ENCODE measurements at regions not wholly inside any gene's neighbourhood (a gene's known extent, or its start where the extent isn't known, plus 50 kb on each side); places are given as distances from the start of the nearest gene placed in this dataset.

DNA sequence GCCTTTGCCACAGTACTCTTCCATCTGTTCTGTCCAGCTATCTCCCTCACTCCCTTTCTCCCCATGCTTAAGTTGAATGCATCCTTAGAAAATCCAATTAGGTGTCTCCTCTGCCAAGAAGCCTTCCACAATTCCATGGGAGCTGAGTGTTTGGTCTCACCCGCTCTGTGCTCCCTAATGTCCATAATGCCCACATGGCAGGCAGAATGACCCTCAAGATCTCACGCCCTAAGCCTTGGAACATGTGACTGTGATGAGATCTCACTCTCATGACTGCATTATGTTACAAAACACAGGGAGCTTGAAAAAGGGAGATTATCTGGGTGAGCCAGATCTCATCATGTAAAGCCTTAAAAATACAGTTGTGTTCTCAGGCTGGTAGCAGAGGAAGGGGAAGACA is 229.4 kb downstream of the OMA1 start:
- no peaks in the 10 kb centered on the region for H3K4me1 ChIP-seq (ENCODE audit: insufficient read depth, low read length)

DNA sequence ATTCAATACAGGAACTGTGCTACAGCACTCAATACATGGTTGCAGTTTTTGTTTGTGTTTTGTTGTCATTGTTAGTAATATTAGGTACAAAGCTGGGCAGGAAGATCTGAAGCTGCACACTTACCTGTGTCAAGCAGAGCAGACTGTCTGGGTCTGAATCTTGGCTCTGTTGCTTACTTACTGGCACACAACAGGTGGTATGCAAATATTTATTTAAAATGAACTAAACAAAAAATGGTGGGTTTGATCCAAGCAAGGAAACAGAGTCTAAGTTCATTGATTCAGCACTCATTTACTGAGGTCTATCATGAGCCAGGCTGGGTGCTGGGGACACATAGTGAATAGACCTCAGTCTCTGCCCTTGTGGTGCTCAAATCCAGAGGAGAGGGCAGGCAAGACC is 230.4 kb downstream of the OMA1 start:
- Histone ChIP-seq H3K4me1 (ENCODE audit: insufficient read depth, low read length) (no peaks in the 10 kb centered on the region), H3K27ac (ENCODE audit: low read depth, low read length) (no peak overlapping the region), H3K36me3 (ENCODE audit: insufficient read depth, low read length) (no peaks in the 10 kb centered on the region), H4K20me1 (ENCODE audit: insufficient read depth, low read length) (no peaks in the 10 kb centered on the region), H3K27me3 (ENCODE audit: insufficient read depth, low read length) (no peaks in the 10 kb centered on the region), H3K79me2 (ENCODE audit: insufficient read depth, low read length) (no peaks in the 10 kb centered on the region), H2AFZ (ENCODE audit: low read length) (no peak overlapping the region), H3K9me3 (ENCODE audit: low read depth, low read length) (no peaks in the 10 kb centered on the region), H3K4me2 (ENCODE audit: insufficient read depth, low read length) (no peak overlapping the region), H3K4me3 (ENCODE audit: insufficient read depth, low read length) (no peak overlapping the region)
- TF ChIP-seq, protein P1, sequence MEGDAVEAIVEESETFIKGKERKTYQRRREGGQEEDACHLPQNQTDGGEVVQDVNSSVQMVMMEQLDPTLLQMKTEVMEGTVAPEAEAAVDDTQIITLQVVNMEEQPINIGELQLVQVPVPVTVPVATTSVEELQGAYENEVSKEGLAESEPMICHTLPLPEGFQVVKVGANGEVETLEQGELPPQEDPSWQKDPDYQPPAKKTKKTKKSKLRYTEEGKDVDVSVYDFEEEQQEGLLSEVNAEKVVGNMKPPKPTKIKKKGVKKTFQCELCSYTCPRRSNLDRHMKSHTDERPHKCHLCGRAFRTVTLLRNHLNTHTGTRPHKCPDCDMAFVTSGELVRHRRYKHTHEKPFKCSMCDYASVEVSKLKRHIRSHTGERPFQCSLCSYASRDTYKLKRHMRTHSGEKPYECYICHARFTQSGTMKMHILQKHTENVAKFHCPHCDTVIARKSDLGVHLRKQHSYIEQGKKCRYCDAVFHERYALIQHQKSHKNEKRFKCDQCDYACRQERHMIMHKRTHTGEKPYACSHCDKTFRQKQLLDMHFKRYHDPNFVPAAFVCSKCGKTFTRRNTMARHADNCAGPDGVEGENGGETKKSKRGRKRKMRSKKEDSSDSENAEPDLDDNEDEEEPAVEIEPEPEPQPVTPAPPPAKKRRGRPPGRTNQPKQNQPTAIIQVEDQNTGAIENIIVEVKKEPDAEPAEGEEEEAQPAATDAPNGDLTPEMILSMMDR (IDR thresholded peaks at IDR 0.05; ENCODE audit: extremely low read depth, low read depth, low read length), result no peak
- DNase-seq (ENCODE audit: insufficient read length, low spot score, missing footprints), result no peak

More for the DNA sequence above, 229.4 kb downstream of the OMA1 start:
- H4K20me1 ChIP-seq (ENCODE audit: insufficient read depth, low read length), result no peaks in the 10 kb centered on the region
- no peak overlapping the region for H3K4me3 ChIP-seq (ENCODE audit: insufficient read depth, low read length)
- H3K9me3 ChIP-seq (ENCODE audit: low read depth, low read length), result no peaks in the 10 kb centered on the region
- H2AFZ ChIP-seq (ENCODE audit: low read length), result no peak overlapping the region
- H3K27me3 ChIP-seq (ENCODE audit: insufficient read depth, low read length), result no peaks in the 10 kb centered on the region
- DNase-seq (ENCODE audit: insufficient read length, low spot score, missing footprints), result no peak
- TF ChIP-seq, protein P1 (IDR thresholded peaks at IDR 0.05; ENCODE audit: extremely low read depth, low read depth, low read length), result no peak
- no peak overlapping the region for H3K27ac ChIP-seq (ENCODE audit: low read depth, low read length)
- no peaks in the 10 kb centered on the region for H3K36me3 ChIP-seq (ENCODE audit: insufficient read depth, low read length)
- H3K4me2 ChIP-seq (ENCODE audit: insufficient read depth, low read length), result no peak overlapping the region
- H3K79me2 ChIP-seq (ENCODE audit: insufficient read depth, low read length), result no peaks in the 10 kb centered on the region

DNA sequence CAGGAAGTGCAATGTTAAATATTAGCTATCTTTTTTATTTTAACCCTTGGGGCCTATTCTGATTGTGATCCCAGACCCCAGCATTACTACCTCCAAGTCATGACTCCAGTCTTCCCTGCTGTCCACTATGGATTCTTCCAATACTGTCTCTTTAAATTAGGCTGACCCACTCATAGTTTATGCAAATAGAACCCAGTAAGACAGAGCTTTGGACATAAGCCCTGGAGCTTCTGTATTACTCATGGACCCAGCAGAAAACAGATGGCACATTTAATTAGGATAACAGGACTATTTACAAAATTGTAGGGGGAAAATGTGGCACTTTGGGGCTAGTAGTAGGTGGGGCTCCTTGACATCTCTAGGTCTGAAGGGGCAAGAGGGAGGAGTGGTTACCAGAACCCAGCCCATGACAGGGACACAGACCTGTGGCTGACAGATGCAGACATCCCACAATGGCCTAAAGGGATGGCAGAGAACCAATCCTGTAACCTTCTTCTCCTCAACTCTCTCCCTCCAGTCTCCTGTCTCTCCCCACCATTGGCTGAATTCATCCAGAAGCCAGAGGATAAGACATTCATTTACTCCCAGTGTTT is 233.5 kb downstream of the OMA1 start:
- Histone ChIP-seq H3K4me1 (ENCODE audit: insufficient read depth, low read length) (no peaks in the 10 kb centered on the region), H3K4me3 (ENCODE audit: insufficient read depth, low read length) (no peak overlapping the region), H3K27ac (ENCODE audit: low read depth, low read length) (no peak overlapping the region), H3K4me2 (ENCODE audit: insufficient read depth, low read length) (no peak overlapping the region), H3K79me2 (ENCODE audit: insufficient read depth, low read length) (no peaks in the 10 kb centered on the region), H2AFZ (ENCODE audit: low read length) (no peak overlapping the region), H4K20me1 (ENCODE audit: insufficient read depth, low read length) (no peaks in the 10 kb centered on the region), H3K36me3 (ENCODE audit: insufficient read depth, low read length) (no peaks in the 10 kb centered on the region), H3K27me3 (ENCODE audit: insufficient read depth, low read length) (no peaks in the 10 kb centered on the region), H3K9me3 (ENCODE audit: low read depth, low read length) (no peaks in the 10 kb centered on the region)
- no peak for DNase-seq (ENCODE audit: insufficient read length, low spot score, missing footprints)
- TF ChIP-seq, protein P1 (IDR thresholded peaks at IDR 0.05; ENCODE audit: extremely low read depth, low read depth, low read length), result no peak

DNA sequence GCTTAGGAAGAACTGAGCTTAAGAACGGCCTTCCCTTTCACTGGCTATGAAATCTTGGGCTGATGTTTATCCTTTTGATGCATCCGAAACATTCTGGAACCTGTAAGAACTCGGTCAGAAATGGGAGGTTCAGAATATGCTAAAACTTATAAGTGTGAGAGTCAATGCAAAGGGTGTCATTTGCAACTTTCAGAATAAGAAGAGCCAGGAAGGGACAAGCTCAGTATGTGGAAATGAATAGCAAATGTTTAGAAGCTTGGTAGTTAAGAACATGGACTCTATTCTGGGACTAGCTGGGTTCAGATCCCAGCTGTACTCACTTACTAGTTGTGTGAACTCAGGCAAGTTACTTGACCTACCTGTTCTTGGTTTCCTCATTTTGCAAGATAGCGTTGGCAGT is 234.1 kb downstream of the OMA1 start:
- TF ChIP-seq, protein P1 (IDR thresholded peaks at IDR 0.05; ENCODE audit: extremely low read depth, low read depth, low read length), result no peak
- no peaks in the 10 kb centered on the region for H4K20me1 ChIP-seq (ENCODE audit: insufficient read depth, low read length)
- no peak overlapping the region for H3K27ac ChIP-seq (ENCODE audit: low read depth, low read length)
- H3K4me1 ChIP-seq (ENCODE audit: insufficient read depth, low read length), result no peaks in the 10 kb centered on the region
- H3K9me3 ChIP-seq (ENCODE audit: low read depth, low read length), result no peaks in the 10 kb centered on the region
- H3K36me3 ChIP-seq (ENCODE audit: insufficient read depth, low read length), result no peaks in the 10 kb centered on the region
- no peak overlapping the region for H3K4me2 ChIP-seq (ENCODE audit: insufficient read depth, low read length)
- H3K27me3 ChIP-seq (ENCODE audit: insufficient read depth, low read length), result no peaks in the 10 kb centered on the region
- no peak overlapping the region for H3K4me3 ChIP-seq (ENCODE audit: insufficient read depth, low read length)
- no peak overlapping the region for H2AFZ ChIP-seq (ENCODE audit: low read length)
- DNase-seq (ENCODE audit: insufficient read length, low spot score, missing footprints), result no peak
- H3K79me2 ChIP-seq (ENCODE audit: insufficient read depth, low read length), result no peaks in the 10 kb centered on the region
